ENCODE measurements at regions not wholly inside any gene's neighbourhood (a gene's known extent, or its start where the extent isn't known, plus 50 kb on each side); places are given as distances from the start of the nearest gene placed in this dataset.
"Not testable (repeated sequence)": the region's sequence is repeated elsewhere in the genome, so short reads cannot be mapped to it uniquely, and the experiment has no call there.

DNA sequence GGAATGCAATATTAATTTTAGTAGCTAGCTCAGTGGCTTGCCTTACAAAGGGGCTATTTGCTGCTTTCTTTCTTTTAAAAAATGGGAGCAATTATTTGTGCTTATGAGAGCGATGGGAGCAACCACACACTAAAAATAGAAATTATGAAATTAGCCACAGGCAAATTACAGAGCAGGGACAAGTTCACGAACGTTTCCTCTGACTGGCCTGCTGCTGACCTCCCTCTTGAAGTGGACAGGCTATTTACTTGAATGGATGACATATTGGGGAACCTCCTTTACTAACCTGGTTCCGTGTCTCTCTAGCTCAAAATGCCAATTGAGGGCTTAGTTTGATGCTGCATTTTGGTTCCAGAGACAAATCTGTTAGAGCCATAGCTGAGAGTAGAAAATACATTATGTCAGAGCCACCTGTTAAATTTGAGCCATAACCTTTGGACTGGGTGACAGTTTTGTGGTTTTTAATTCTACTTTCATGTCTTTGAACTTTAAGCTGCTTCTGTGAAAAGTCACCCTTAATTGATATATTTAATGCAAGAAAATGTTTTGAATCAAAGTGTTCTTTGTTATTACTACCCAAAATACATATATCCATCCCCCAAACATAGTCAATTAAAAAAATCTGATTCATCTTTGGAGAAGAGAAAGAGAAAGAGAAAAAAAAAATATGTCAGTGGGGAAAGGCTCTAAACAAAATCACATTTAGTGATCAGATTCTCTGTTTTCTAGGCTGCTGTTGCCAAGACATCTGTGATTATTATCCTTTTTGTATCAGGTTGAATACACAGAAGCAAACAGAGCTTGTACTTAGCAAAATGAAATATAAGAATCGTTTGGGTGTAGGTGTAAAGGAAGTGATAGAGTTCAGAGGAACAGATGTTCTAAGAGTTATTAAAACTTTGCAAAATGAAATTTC, 351.9 kb downstream of the ADGRL2 start:
- DNase-seq (ENCODE audit: low read depth): no peak

DNA sequence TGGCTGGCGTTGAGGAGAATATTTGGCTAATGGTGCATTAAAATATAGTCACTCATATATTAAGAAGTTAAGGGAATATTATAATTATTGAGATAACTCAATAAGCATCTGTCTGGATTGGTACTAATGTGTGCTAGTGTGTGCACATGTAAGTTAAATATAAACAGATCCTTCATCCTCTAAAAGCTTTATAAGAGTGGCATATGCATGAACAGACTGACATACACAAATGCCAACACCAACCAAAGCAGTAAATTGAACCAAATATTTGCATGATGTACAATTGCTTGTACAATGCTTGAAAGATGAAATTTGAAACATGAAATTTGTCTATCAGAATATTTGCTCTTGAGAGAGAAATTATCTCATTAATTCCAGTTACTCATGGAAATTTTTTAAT, 344.9 kb downstream of the ADGRL2 start:
- no peak for DNase-seq (ENCODE audit: low read depth)

DNA sequence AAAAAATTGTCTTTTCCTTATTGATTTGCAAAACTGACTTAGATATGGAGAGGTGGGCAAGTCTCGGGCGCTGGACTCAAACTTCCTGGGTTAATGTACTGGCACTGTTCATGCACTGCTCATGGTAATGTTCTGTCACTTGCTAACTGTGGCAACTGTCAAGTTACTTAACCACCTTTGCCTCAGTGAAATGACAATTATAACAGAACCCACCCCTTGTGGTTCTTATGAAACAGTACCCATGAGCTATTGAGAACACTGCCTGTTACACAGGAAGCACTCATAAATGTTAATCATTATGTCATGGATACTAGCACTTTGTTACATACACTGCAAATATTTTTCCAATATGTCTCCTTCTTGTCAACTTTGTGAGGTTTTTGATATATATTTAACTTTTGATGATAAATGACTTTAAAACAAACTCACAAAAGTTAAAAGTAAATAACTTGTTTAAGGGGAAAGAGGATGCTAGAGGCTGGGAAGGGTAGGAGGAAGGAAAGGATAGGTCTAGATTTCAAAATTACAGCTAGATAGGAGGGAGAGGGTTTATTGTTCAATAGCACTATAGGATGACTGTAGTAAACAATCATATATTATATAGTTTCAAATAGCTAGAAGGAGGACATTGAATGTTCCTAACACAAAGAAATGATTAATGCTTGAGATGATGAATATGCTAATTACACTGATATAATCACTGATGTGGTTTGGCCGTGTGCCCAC, 342.5 kb downstream of the ADGRL2 start:
- DNase-seq (ENCODE audit: low read depth): no peak

DNA sequence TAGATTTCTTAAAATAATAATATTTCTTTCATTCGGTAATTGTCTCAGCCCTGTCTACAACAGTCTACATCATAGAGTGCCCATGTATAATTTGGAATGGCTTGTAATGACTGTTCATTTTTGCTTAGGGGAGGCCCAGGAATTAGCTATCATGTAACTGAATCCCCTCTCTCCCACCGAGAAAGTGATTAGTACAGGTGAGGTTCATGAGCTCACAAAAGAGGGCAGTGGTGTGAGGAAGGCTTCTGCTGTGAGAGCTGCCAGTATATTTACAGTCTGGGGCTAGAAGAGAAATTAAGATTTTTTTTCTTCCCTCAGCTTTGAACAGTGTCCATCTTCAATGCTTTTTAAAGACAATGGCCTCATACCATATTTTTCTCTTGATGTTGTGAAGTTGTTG, 340.7 kb downstream of the ADGRL2 start:
- DNase-seq (ENCODE audit: low read depth): no peak

DNA sequence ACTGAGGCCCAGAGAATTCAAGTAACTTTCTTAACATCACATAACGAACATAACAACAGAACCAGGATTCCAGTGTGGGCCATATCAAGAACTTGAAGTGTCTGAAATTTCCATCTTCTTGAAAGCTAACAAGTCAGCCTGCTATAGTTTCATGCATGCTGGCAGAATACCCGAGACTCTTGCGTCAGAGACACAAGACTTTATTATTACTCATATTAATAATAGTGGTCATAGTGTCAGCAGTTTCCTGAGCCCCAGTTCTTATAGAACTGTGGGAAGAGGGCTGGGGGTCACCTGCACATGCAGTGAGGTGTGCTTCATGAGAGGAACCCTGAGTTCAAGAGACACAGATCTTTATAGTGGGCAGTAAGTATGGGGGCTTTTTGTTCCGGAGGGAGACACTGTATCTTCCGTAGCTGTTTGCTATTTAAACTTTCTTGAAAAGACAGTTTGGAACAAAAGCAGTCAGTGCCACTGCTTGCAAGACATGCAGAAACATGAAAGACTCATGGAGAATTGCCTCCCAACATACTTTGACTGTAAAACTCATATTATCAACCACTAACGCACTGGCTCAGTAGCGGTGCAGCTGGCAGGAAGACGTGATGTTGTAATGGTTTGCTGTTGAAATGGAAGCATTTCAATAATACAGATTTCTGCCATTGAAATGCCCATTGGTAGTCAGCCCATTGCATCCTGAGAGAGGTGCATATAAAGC, 339.2 kb downstream of the ADGRL2 start:
- DNase-seq (ENCODE audit: low read depth): no peak

DNA sequence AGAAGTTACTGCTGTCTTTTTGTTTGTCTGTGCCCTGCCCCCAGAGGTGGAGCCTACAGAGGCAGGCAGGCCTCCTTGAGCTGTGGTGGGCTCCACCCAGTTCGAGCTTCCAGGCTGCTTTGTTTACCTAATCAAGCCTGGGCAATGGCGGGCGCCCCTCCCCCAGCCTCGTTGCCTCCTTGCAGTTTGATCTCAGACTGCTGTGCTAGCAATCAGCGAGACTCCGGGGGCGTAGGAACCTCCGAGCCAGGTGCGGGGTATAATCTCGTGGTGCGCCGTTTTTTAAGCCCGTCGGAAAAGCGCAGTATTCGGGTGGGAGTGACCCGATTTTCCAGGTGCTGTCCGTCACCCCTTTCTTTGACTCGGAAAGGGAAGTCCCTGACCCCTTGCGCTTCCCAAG, 335.6 kb downstream of the ADGRL2 start:
- not testable (repeated sequence) for DNase-seq (ENCODE audit: low read depth)

DNA sequence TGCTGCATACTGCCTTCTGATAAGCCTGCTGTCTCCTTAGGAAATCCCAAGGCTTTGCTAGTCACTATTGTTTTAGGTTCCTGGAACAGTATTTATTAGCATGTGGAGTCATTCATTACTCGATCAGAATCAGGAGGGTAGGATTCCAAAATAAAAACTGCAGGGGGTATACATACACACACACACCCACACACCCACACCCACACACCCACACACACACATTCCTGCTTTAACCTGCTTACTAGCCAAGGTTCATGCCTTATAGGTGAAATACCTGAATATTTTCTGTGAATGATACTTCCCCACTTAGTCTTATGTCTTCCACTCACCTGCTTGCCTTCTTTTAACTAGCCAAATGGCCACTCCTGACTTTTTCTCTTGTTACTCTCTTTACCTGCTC, 325.1 kb downstream of the ADGRL2 start:
- no peak for DNase-seq (ENCODE audit: low read depth)

DNA sequence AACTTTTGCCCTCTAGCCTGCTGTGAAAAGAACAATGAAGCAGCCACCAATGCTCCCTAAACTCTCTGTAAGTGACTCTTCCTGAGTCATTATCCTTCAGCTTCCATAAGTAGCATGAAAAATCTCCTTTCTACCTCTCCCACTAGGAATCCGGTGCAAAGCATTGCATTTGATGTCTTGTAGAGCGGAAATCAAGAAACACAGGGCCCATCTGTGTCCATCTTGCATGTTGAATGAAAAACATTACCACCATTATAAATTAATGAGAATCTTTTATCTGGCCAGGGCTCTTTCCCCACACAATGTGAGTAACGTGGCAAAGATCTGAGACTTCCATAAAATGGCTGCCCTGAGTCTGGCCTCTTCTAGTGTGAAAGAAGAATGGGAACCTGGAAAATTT, 324.4 kb downstream of the ADGRL2 start:
- no peak for DNase-seq (ENCODE audit: low read depth)

DNA sequence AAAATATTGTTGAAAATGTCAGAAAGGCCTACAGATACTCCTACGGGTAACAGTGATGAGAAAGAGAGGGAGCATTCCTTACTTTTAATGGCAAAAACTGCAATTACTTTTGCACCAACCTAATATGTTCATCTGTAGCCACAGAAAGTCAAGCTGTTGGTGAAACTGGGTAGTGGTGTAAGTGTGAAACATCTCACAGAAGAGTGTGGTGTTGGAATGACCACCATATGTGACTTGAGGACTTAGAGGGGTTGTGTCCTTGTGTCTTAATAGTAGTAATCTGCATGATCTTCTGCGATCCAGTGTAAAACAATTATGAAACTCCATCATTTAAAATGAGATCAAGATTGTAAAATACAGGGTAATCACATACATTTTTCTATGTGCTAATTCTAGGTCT, 320.7 kb downstream of the ADGRL2 start:
- DNase-seq (ENCODE audit: low read depth): no peak

DNA sequence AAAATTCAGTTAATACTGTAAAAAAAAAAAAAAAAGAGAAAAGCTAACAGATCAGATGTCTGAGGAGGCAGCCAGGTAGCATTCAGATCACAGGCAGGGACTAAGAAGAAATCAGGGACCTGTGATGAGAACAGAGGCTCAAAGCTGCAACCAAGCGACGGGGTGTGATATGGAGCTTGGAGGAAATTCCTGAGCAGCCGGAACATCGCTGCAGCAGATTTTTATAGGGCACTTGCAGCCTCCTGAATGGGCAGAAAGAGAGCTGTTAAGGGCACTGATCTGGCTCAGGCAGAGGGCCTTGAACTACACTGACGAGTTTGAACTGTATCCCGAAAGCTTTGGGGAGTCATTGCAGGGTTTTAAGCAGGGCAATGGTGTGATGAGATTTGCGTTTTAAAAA, 315.4 kb downstream of the ADGRL2 start:
- no peak for DNase-seq (ENCODE audit: low read depth)

DNA sequence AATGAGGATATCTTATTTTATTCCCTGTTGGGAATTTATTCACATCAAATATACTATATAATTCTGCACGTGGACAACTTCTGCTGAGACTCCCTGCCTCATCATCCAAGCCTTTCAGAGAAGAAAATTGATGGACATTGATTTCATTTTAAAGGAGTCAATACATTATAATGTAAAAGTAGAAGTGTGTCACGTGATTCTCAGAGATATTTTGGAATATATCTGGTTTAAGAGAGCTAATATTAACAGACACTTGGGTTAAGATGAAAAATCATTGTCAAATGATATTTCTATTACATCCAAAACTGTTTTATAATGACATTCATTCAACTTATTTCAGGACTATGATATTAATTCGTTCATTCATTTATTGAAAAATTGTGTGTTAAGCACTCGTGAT, 314.2 kb downstream of the ADGRL2 start:
- no peak for DNase-seq (ENCODE audit: low read depth)

DNA sequence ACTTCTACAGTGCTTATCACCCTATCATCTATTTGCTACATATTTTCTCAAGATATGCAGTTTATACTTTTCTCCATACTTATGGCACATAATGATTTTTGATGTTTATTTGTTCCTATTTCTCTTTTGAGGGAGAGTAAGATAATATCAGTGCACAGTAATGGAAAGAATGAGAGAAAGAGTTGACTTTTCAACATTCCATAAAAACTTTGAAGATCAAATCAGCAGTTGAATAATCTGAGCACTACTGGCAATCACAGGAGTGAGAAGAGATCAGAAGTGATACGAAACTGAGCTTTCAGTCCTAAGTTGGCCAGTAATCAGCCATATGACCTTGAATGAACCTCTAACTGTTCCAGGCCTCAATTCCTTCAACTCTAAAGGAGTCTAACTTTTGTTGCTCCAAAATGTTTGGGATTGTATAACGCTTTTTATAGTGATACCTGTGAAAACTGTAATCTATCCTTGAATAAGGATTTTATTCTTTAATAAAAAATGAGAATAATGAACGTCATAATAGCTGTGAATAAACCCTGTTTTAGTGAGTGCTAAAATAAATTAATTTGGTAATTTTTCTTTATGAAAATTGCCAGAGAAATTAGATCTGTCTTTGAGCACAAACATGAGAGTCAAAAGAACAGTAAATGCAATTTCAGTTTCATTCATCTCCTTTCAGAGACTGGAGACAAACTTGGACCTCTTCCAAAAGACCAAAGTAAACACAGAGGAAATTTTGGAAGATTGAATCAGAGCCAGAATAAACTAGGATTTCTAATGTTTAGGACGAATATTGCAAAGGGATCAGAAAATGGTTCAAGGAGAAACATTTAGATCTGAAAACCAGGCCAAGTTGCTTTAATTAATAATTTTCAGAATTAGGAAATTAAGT, 309.9 kb downstream of the ADGRL2 start:
- DNase-seq (ENCODE audit: low read depth): no peak

DNA sequence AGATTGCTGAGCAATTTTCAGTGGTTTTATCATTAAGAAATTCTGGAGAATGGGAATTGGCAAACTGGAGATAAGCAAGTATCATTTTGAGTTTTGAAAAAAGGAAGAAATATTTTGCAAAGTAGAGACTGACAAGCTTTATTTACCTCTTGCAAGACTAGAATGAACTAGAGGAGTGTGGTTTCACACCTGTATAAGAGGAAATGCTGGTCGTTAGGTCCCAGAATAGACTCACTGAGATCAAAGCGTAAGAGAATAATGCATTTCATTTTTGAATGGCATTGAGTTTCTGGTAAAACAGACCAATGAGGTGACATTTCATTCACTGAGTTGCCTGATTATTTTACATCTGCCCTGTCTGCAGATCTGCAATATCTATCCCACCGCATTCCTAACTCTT, 308.1 kb downstream of the ADGRL2 start:
- DNase-seq (ENCODE audit: low read depth): no peak

DNA sequence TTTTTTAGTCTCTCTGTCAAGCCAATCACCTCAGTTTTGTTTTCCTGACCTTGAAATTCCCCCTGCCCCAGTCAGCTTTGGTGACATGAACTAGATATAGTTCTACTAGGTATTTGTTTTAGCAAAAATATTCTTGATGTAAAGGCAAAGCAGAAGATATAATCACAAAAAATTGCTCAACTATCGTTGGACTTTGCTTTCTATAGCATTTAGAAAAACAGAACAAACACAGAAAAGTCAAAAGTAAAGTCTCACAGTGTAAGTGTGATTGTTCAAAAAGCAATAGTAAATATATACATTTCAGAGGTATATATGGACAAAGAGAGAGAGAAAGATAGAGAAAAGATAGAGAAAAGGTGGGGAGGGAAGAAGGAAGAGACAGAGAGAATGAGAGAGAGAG, 305.9 kb downstream of the ADGRL2 start:
- DNase-seq (ENCODE audit: low read depth): no peak

DNA sequence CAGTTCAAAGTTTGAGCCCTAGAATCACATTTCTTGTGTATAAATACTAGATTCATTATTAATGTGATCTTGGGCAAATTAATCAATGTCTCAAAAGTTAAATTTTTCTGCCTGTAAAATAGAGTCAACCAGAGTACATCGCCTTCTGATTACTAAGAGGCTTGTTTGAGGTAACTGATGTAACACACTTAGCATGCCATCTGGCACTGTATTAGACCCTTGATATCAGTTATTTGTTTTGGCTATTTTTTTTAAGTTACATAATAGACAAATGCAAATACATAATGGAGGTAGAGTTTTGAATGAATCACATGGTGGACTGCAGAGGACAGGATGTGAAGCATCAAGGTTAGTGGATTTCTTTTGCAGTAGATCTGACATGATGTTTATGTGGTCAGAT, 298.4 kb downstream of the ADGRL2 start:
- no peak for DNase-seq (ENCODE audit: low read depth)

DNA sequence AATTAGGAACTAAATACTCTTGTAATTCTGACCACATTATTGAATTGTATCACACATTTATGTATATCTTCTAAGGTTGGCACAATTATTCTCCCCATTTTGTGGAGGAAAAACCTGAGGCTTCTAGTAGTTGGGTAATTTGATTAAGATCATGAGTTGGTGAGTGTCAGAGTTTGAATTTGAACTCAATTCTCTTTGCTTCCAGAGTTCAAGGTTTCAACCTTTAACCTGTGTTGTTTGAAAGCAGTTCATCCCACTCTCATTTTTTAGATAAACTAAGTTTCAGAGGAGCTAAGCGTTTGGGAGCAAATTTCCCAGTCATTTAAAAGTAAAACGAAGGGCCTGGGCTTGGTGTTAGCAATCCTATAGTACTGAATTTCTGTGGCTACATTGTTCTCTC, 293.4 kb downstream of the ADGRL2 start:
- no peak for DNase-seq (ENCODE audit: low read depth)

DNA sequence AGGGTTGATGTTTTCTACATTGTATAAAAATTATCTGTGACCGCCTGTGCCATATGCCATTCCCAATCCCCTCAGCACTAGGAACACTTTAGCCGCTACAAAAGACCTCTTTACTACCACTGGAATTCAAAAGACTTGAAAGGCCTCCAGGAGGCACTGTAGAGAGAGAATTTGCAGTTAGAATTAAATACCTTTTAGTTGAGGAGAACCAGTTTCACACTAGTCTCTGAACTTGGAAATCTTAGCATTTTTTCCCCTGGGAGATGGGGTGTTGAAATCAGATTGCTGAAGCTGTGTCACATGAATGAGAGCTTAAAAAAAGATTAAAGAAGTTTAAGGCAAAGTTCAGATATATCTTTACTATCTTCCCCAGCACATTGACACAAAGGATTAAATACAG, 291.0 kb downstream of the ADGRL2 start:
- no peak for DNase-seq (ENCODE audit: low read depth)

DNA sequence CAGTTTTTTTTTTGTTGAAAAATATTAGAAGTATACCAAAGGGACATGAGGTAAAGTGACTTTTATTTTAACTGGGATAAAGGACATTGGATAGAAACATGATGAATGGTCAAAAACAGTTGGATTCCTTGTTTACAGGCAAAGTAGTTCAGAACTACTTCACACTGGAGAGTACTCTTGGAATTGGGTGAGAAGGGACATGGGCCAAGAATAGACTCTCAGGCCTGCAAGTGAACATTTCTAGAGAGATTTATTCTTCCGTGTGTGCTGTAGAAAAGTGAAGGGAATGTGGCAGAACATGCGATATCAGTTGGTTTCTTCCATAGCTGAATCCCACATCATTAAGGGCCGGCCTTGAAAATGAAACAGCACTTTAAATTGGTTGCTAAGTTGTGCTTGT, 290.5 kb downstream of the ADGRL2 start:
- no peak for DNase-seq (ENCODE audit: low read depth)

DNA sequence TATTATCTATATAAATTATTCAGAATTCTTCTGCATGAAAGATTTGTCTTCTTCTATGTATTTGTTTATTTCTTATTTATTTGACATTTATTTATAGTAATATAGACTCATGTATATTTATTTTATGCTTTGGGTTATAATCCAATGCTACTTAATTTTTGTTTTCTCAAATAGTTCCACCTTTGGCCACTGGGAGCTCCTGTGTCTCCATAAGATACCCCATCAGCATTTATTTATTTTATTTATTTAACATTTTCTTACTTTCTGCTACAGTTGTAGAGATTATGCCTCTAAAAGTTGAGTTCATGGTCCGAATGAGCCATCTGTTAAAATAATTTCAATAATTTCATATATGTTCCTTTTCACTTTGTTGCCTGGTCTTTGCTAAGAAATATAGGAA, 289.4 kb downstream of the ADGRL2 start:
- DNase-seq (ENCODE audit: low read depth): no peak

DNA sequence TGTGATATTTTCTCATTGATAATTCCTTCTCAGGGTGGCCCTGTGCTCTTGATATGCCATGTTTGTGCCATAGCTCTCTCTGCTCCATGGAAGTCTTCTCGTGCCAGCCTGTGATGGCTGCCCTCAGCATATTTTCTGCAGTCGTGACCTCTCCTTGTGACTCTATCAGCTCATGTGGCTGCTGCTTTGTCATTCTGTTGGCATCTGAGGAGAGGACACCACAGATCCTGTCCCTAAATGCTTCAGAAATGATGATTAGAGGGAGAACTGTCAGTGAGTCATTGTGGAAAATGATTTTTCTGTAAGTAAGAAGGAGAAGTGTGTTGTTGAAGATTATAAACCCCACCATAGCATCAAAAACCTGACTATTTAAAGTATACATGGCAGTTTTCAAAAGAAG, 286.0 kb downstream of the ADGRL2 start:
- no peak for DNase-seq (ENCODE audit: low read depth)

DNA sequence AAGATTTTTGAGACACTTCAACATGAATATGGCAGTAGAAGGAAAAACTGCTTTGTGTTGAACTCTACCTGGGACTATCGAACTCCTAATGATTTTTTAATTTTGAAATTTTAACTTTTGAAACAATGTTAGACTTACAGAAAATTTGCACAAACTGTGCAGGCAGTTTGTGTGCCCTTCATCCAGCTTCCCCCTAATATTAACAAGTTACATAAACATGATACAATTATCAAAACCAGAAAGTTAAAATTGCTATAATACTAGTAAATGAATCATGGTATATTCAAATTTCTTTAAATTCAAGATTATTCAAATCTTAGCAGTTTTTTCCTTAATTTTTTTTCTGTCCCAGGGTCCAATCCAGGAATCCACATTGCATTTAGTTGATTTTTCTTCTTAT, 278.9 kb downstream of the ADGRL2 start:
- DNase-seq (ENCODE audit: low read depth): no peak

DNA sequence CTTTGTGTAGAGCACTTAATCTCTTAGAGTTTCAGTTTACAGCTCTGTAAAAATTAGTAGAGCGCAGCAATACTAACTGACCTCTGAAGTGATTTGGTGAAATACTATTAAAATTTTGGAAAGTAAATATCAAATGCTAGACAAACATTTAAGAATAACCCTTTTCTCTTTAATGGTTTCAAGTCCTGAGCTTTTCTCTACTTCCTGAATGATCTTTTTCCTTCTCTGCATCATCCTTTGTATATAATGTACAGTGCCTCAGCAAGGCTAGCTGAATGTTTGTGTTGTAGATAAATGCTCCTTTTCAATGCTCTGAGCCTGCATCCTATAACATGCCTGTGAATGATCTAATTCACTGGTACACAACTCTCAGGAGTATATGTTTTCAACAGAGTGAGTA, 272.9 kb downstream of the ADGRL2 start:
- no peak for DNase-seq (ENCODE audit: low read depth)

Measured in RPMI7951 (cell line).